Liver (tissue), 8 donors: ENCODE measurements at regions not wholly inside any gene's neighbourhood (a gene's known extent, or its start where the extent isn't known, plus 50 kb on each side); places are given as distances from the start of the nearest gene placed in this dataset.

Experiments used
- DNase-seq: peaks from one replicate; pipeline ENCODE4 v3.0.0-alpha.2; 2017; ENCODE audit warnings: low spot score
- H3K27ac ChIP-seq, 2 donors: one replicate each; pipeline ENCODE4 v1.7.0; 2013; ENCODE audit warnings: inconsistent platforms in 2 of 2, low read length in 2 of 2, control low read depth in 1 of 2, low read depth in 1 of 2, mild to moderate bottlenecking in 1 of 2
- H3K27me3 ChIP-seq, 4 donors: one replicate each; pipeline versions ENCODE4 v1.6.1 to v1.7.0; 2013; ENCODE audit warnings: low read length in 3 of 4, inconsistent platforms in 1 of 4, mild to moderate bottlenecking in 1 of 4, moderate library complexity in 1 of 4; ENCODE audit not compliant: control insufficient read depth in 4 of 4, insufficient read depth in 4 of 4
- H3K36me3 ChIP-seq, 4 donors: one replicate each; pipeline versions ENCODE4 v1.6.1 to v1.7.0; 2013; ENCODE audit warnings: low read length in 3 of 4, mild to moderate bottlenecking in 3 of 4, low read depth in 1 of 4, moderate library complexity in 1 of 4; ENCODE audit not compliant: control insufficient read depth in 4 of 4, insufficient read depth in 3 of 4
- H3K4me1 ChIP-seq, 4 donors: one replicate each; pipeline versions ENCODE4 v1.6.1 to v1.7.0; 2013; ENCODE audit warnings: low read length in 3 of 4, mild to moderate bottlenecking in 3 of 4, moderate library complexity in 1 of 4; ENCODE audit not compliant: control insufficient read depth in 4 of 4, insufficient read depth in 4 of 4
- H3K4me3 ChIP-seq, 3 donors: one replicate each; pipeline versions ENCODE4 v1.6.1 to v1.7.0; 2013; ENCODE audit warnings: low read length in 3 of 3, control low read depth in 1 of 3, low read depth in 1 of 3, mild to moderate bottlenecking in 1 of 3
- H3K9ac ChIP-seq, 2 donors: one replicate each; pipeline ENCODE4 v1.7.0; 2013; ENCODE audit warnings: low read length in 2 of 2, mild to moderate bottlenecking in 2 of 2, moderate library complexity in 2 of 2, control low read depth in 1 of 2, low read depth in 1 of 2
- H3K9me3 ChIP-seq, 4 donors: one replicate each; pipeline versions ENCODE4 v1.6.1 to v1.7.0; 2013; ENCODE audit warnings: low read length in 3 of 4; ENCODE audit not compliant: control insufficient read depth in 4 of 4
- EGR1 ChIP-seq, 2 donors: IDR thresholded peaks; 2 replicates each; pipeline ENCODE4 v1.6.1; 2016 to 2018; ENCODE audit warnings: antibody characterized with exemption in 2 of 2, low read depth in 2 of 2
- FOXA1 ChIP-seq: IDR thresholded peaks from 2 replicates; pipeline ENCODE4 v1.6.1; 2016; ENCODE audit warnings: antibody characterized with exemption
- FOXA2 ChIP-seq: IDR thresholded peaks from 2 replicates; pipeline ENCODE4 v1.6.1; 2016; ENCODE audit warnings: antibody characterized with exemption
- GABPA ChIP-seq, 2 donors: IDR thresholded peaks in 1 of 2; conservative IDR thresholded peaks in 1 of 2; 2 replicates each; pipeline ENCODE4 v1.6.1; 2016; ENCODE audit warnings: antibody characterized with exemption in 2 of 2, mild to moderate bottlenecking in 1 of 2, moderate library complexity in 1 of 2
- HNF4A ChIP-seq, 2 donors: conservative IDR thresholded peaks; 2 replicates each; pipeline ENCODE4 v1.6.1; 2016; ENCODE audit warnings: antibody characterized with exemption in 2 of 2, mild to moderate bottlenecking in 2 of 2
- HNF4G ChIP-seq: IDR thresholded peaks from 2 replicates; pipeline ENCODE4 v1.6.1; 2016; ENCODE audit warnings: antibody characterized with exemption
- JUND ChIP-seq, 2 donors: IDR thresholded peaks; 2 replicates each; pipeline ENCODE4 v1.6.1; 2016; ENCODE audit warnings: antibody characterized with exemption in 2 of 2
- NR2F2 ChIP-seq: IDR thresholded peaks from 2 replicates; pipeline ENCODE4 v1.6.1; 2016; ENCODE audit warnings: antibody characterized with exemption
- RAD21 ChIP-seq, 2 donors: IDR thresholded peaks; 2 replicates each; pipeline ENCODE4 v1.6.1; 2016; ENCODE audit warnings: antibody characterized with exemption in 2 of 2, mild to moderate bottlenecking in 2 of 2
- RXRA ChIP-seq, 2 donors: IDR thresholded peaks; 2 replicates each; pipeline ENCODE4 v1.6.1; 2017 to 2018; ENCODE audit warnings: antibody characterized with exemption in 2 of 2, mild to moderate bottlenecking in 1 of 2
- SP1 ChIP-seq: IDR thresholded peaks from 2 replicates; pipeline ENCODE4 v1.6.1; 2018; ENCODE audit warnings: antibody characterized with exemption, mild to moderate bottlenecking
- TAF1 ChIP-seq: conservative IDR thresholded peaks from 2 replicates; pipeline ENCODE4 v1.6.1; 2016; ENCODE audit warnings: antibody characterized with exemption, mild to moderate bottlenecking
- YY1 ChIP-seq: IDR thresholded peaks from 2 replicates; pipeline ENCODE4 v1.6.1; 2016; ENCODE audit warnings: antibody characterized with exemption, mild to moderate bottlenecking
- WGBS: extraction: QIAGEN DNeasy Blood & Tissue Kit; methylation state at CpG from one replicate; pipeline ENCODE4 v1.1.7; 2013; 5-methylcytosine and 5-hydroxymethylcytosine counted together
- TF ChIP-seq, protein P1 (sequence below): IDR thresholded peaks from 2 replicates; pipeline ENCODE4 v1.6.1; 2016; ENCODE audit warnings: antibody characterized with exemption
- TF ChIP-seq, protein P2 (sequence below): IDR thresholded peaks from 2 replicates; pipeline ENCODE4 v1.6.1; 2016; ENCODE audit warnings: antibody characterized with exemption, mild to moderate bottlenecking
- TF ChIP-seq, protein P3 (sequence below): fragments of 150-350 bp; IDR thresholded peaks from 2 replicates; pipeline ENCODE4 v1.5.1; 2017; ENCODE audit warnings: improper control_type of control experiment, low read depth, low read length; ENCODE audit not compliant: missing input control
- TF ChIP-seq, protein P4 (sequence below): IDR thresholded peaks from 2 replicates; pipeline ENCODE4 v1.6.1; 2016; ENCODE audit warnings: antibody characterized with exemption
- TF ChIP-seq, protein P5 (sequence below): IDR thresholded peaks from 2 replicates; pipeline ENCODE4 v1.6.1; 2016; ENCODE audit warnings: antibody characterized with exemption
- donor health status: healthy.
- donor health status: healthy.
- donor health status: healthy.
- donor health status: healthy.
- donor health status: healthy.

DNA sequence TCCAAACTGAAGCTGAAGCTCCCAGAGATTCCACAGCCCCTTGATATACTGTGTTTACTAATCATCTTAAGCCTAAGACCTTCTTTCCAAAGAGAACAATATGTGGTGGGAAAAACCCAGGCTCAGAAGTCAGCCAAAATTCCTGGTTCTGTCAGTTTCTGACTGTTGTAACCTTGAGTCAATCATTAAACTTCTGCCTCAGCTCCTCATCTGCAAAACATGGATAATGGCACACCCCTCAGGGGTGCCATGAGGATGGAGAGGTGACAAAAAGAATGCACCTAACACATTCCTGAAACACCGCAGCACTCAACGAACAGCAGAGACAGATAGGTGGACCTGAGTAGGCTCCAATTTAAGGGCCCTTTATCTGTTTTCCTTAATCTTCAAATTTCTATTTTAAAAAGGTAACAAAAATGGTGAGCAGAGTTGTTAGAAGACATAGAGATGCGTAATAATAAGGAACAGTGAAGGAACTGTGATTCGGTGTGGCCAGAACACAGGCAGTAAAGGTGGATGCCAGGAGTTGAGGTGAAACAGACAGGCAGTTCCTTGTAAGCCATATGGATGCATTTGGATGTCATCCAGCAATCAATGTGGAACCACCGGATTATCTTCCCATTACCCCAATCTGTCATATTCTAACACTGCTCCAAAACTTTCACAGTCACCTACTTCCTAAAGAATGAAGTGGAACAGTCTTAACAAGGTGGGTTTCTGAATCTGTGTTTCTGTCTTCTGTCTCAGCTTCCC, 56.6 kb upstream of the DOCK9 start:
- no peak for TF ChIP-seq HNF4A (conservative IDR thresholded peaks at IDR 0.05)
- no peak for TF ChIP-seq YY1
- TF ChIP-seq, protein P1, sequence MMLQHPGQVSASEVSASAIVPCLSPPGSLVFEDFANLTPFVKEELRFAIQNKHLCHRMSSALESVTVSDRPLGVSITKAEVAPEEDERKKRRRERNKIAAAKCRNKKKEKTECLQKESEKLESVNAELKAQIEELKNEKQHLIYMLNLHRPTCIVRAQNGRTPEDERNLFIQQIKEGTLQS = no peak
- TF ChIP-seq RAD21 (IDR thresholded peaks at IDR 0.05) = no peak
- TF ChIP-seq FOXA2 = no peak
- no peak for TF ChIP-seq JUND (IDR thresholded peaks at IDR 0.05)
- TF ChIP-seq HNF4G = no peak
- TF ChIP-seq RXRA (IDR thresholded peaks at IDR 0.05) = no peak
- no peak for TF ChIP-seq FOXA1
- no peak for TF ChIP-seq SP1
- TF ChIP-seq, protein P2, sequence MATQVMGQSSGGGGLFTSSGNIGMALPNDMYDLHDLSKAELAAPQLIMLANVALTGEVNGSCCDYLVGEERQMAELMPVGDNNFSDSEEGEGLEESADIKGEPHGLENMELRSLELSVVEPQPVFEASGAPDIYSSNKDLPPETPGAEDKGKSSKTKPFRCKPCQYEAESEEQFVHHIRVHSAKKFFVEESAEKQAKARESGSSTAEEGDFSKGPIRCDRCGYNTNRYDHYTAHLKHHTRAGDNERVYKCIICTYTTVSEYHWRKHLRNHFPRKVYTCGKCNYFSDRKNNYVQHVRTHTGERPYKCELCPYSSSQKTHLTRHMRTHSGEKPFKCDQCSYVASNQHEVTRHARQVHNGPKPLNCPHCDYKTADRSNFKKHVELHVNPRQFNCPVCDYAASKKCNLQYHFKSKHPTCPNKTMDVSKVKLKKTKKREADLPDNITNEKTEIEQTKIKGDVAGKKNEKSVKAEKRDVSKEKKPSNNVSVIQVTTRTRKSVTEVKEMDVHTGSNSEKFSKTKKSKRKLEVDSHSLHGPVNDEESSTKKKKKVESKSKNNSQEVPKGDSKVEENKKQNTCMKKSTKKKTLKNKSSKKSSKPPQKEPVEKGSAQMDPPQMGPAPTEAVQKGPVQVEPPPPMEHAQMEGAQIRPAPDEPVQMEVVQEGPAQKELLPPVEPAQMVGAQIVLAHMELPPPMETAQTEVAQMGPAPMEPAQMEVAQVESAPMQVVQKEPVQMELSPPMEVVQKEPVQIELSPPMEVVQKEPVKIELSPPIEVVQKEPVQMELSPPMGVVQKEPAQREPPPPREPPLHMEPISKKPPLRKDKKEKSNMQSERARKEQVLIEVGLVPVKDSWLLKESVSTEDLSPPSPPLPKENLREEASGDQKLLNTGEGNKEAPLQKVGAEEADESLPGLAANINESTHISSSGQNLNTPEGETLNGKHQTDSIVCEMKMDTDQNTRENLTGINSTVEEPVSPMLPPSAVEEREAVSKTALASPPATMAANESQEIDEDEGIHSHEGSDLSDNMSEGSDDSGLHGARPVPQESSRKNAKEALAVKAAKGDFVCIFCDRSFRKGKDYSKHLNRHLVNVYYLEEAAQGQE = no peak
- no peak for DNase-seq
- H3K9ac ChIP-seq = no peak overlapping the region
- 89% methylated on average over 5 of the region's 5 CpGs for WGBS
- H3K27me3 ChIP-seq = no peaks in the 10 kb centered on the region
- H3K9me3 ChIP-seq = no peaks in the 10 kb centered on the region
- no peaks in the 10 kb centered on the region for H3K36me3 ChIP-seq
- no peak overlapping the region for H3K4me3 ChIP-seq
- peaks cover 0 to 6% (median 2%) of the 10 kb centered on the region in 4 donors for H3K4me1 ChIP-seq
- H3K27ac ChIP-seq = no peak overlapping the region

DNA sequence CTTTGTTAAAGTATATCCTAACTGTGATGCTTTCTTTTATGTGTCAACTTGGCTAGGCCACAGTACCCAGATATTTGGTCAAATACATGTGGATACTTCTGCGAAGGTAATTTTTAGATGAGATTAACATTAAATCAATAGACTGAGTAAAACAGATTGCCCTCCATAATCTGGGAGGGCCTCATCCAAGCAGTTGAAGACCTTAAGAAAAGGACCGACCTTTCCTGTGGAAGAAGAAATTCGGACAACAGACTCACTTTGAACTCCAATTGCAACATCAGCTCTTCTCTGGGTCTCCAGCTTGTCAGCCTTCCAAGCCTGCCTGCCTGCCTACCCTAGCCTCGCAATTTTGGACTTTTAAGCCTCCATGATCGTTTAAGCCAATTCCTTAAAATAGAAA, 57.9 kb upstream of the DOCK9 start:
- no peaks in the 10 kb centered on the region for H3K36me3 ChIP-seq
- no peaks in the 10 kb centered on the region for H3K9me3 ChIP-seq
- H3K27me3 ChIP-seq = no peaks in the 10 kb centered on the region
- no peak overlapping the region for H3K27ac ChIP-seq
- TF ChIP-seq, protein P3, sequence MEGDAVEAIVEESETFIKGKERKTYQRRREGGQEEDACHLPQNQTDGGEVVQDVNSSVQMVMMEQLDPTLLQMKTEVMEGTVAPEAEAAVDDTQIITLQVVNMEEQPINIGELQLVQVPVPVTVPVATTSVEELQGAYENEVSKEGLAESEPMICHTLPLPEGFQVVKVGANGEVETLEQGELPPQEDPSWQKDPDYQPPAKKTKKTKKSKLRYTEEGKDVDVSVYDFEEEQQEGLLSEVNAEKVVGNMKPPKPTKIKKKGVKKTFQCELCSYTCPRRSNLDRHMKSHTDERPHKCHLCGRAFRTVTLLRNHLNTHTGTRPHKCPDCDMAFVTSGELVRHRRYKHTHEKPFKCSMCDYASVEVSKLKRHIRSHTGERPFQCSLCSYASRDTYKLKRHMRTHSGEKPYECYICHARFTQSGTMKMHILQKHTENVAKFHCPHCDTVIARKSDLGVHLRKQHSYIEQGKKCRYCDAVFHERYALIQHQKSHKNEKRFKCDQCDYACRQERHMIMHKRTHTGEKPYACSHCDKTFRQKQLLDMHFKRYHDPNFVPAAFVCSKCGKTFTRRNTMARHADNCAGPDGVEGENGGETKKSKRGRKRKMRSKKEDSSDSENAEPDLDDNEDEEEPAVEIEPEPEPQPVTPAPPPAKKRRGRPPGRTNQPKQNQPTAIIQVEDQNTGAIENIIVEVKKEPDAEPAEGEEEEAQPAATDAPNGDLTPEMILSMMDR = no peak
- TF ChIP-seq NR2F2 (no peak), RAD21 (IDR thresholded peaks at IDR 0.05) (no peak), SP1 (no peak), FOXA2 (no peak), JUND (IDR thresholded peaks at IDR 0.05) (no peak), RXRA (IDR thresholded peaks at IDR 0.05) (no peak), EGR1 (IDR thresholded peaks at IDR 0.05; ENCODE audit: low read depth in 2 of 2) (no peak), HNF4A (conservative IDR thresholded peaks at IDR 0.05) (no peak), TAF1 (no peak), GABPA (IDR thresholded peaks at IDR 0.05 in 1 of 2, conservative IDR thresholded peaks at IDR 0.05 in 1 of 2) (no peak)
- TF ChIP-seq, protein P4, sequence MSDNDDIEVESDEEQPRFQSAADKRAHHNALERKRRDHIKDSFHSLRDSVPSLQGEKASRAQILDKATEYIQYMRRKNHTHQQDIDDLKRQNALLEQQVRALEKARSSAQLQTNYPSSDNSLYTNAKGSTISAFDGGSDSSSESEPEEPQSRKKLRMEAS = no peak
- TF ChIP-seq, protein P1 = no peak
- TF ChIP-seq, protein P2 = no peak
- TF ChIP-seq, protein P5, sequence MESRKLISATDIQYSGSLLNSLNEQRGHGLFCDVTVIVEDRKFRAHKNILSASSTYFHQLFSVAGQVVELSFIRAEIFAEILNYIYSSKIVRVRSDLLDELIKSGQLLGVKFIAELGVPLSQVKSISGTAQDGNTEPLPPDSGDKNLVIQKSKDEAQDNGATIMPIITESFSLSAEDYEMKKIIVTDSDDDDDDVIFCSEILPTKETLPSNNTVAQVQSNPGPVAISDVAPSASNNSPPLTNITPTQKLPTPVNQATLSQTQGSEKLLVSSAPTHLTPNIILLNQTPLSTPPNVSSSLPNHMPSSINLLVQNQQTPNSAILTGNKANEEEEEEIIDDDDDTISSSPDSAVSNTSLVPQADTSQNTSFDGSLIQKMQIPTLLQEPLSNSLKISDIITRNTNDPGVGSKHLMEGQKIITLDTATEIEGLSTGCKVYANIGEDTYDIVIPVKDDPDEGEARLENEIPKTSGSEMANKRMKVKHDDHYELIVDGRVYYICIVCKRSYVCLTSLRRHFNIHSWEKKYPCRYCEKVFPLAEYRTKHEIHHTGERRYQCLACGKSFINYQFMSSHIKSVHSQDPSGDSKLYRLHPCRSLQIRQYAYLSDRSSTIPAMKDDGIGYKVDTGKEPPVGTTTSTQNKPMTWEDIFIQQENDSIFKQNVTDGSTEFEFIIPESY = no peak
- peaks cover 0 to 6% (median 2%) of the 10 kb centered on the region in 4 donors for H3K4me1 ChIP-seq
- 94% methylated on average over 5 of the region's 5 CpGs for WGBS
- H3K9ac ChIP-seq = no peak overlapping the region
- no peak overlapping the region for H3K4me3 ChIP-seq
- DNase-seq = no peak
